ENCODE measurements at regions not wholly inside any gene's neighbourhood (a gene's known extent, or its start where the extent isn't known, plus 50 kb on each side); places are given as distances from the start of the nearest gene placed in this dataset.

DNA sequence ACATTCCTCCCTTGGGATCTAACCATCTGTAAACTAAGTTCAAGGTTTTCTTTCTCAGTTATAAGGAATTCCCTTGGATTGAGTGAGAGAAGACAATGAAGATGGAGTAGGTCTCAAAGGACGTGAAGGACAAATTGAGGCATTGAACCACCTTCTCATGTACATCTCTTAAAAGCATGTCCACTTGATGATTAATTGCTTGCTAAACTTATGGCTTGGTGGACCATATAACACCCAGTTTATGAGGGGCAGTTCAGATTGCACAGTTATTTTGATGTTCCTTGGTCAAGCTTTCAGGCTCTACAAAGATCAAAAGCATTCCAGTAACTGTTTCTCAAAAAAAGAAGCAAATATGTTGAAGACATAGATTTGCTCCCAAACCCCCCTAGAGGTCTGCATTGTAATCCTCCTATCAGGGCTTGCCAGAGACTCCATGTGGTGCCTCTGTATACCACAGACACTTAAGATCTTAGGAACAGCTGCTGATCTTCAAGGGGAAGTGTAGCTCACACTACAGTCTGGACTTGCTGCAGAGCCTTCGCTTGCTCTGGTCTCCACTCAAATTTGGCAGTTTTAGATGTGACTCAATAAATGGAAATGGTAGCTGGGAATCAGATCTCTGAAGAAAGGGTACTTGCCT lies 56.9 kb upstream of the ALDH1A1 start (continued):
- TF ChIP-seq MYC (IDR thresholded peaks at IDR 0.05; ENCODE audit: low read depth, low read length) = peak; percentile 72
- TF ChIP-seq MYC (CRISPR knock-in tag; IDR thresholded peaks at IDR 0.05; ENCODE audit: borderline replicate concordance, low read depth) = no peak
- no peak for TF ChIP-seq RBM15 (IDR thresholded peaks at IDR 0.05; ENCODE audit: insufficient read depth, low read length)
- no peak for TF ChIP-seq HNRNPUL1 (IDR thresholded peaks at IDR 0.05; ENCODE audit: low read length)
- TF ChIP-seq, protein P1, sequence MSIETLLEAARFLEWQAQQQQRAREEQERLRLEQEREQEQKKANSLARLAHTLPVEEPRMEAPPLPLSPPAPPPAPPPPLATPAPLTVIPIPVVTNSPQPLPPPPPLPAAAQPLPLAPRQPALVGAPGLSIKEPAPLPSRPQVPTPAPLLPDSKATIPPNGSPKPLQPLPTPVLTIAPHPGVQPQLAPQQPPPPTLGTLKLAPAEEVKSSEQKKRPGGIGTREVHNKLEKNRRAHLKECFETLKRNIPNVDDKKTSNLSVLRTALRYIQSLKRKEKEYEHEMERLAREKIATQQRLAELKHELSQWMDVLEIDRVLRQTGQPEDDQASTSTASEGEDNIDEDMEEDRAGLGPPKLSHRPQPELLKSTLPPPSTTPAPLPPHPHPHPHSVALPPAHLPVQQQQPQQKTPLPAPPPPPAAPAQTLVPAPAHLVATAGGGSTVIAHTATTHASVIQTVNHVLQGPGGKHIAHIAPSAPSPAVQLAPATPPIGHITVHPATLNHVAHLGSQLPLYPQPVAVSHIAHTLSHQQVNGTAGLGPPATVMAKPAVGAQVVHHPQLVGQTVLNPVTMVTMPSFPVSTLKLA (conservative IDR thresholded peaks at IDR 0.05) = peak in 1 of 2 experiments; percentile 39; a peak in 2 of 4 replicates
- peak; percentile 38 for TF ChIP-seq ZFP36 (IDR thresholded peaks at IDR 0.05; ENCODE audit: low read depth, low read length, partially characterized antibody)
- TF ChIP-seq, protein P2, sequence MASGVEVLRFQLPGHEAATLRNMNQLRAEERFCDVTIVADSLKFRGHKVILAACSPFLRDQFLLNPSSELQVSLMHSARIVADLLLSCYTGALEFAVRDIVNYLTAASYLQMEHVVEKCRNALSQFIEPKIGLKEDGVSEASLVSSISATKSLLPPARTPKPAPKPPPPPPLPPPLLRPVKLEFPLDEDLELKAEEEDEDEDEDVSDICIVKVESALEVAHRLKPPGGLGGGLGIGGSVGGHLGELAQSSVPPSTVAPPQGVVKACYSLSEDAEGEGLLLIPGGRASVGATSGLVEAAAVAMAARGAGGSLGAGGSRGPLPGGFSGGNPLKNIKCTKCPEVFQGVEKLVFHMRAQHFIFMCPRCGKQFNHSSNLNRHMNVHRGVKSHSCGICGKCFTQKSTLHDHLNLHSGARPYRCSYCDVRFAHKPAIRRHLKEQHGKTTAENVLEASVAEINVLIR (CRISPR knock-in tag; IDR thresholded peaks at IDR 0.05) = no peak
- no peak for TF ChIP-seq CREB1 (IDR thresholded peaks at IDR 0.05)
- no peak for TF ChIP-seq CREB1 (CRISPR knock-in tag; IDR thresholded peaks at IDR 0.05)
- no peak for TF ChIP-seq BRCA1 (IDR thresholded peaks at IDR 0.05)
- TF ChIP-seq BRCA1 (CRISPR knock-in tag; IDR thresholded peaks at IDR 0.05) = no peak
- TF ChIP-seq HDAC2 (IDR thresholded peaks at IDR 0.05) = 0 out of 2 replicates have a peak, but pooled peaks have one; percentile 28
- peak; percentile 60; the same call in 1 of the 2 replicates for TF ChIP-seq SMARCA4 (IDR thresholded peaks at IDR 0.05)
- TF ChIP-seq SOX6 (IDR thresholded peaks at IDR 0.05) = peak; percentile 63
- TF ChIP-seq POLR2AphosphoS5 (IDR thresholded peaks at IDR 0.05; ENCODE audit: control insufficient read depth, insufficient read depth, low read depth, low read length) = peak; percentile 82
- TF ChIP-seq ZFP30 (CRISPR knock-in tag; IDR thresholded peaks at IDR 0.05; ENCODE audit: borderline replicate concordance) = no peak
- peak; percentile 64 for TF ChIP-seq NCOR1 (IDR thresholded peaks at IDR 0.05)
- TF ChIP-seq ZNF668 (CRISPR knock-in tag; IDR thresholded peaks at IDR 0.05) = no peak
